NCI-H1436 (cell line): ENCODE measurements at regions not wholly inside any gene's neighbourhood (a gene's known extent, or its start where the extent isn't known, plus 50 kb on each side); places are given as distances from the start of the nearest gene placed in this dataset.

Source experiments
- DNase-seq: peaks from one replicate; lab custom pipeline; 2025; lab: John Stamatoyannopoulos, UW

- no peak for DNase-seq
Observed at GRCh38 chr7:39888171-39888853, 61.7 kb upstream of the CDK13 start.

GRCh38 chr7:39890411-39890810 is 59.6 kb upstream of the CDK13 start:
- no peak for DNase-seq

- no peak for DNase-seq
Observed at GRCh38 chr7:39891894-39892293, 58.2 kb upstream of the CDK13 start.

- DNase-seq, result no peak
Observed at GRCh38 chr7:39892361-39892760, 57.7 kb upstream of the CDK13 start.

GRCh38 chr7:39894904-39895303 is 55.2 kb upstream of the CDK13 start:
- no peak for DNase-seq

GRCh38 chr7:39896840-39897239 is 53.2 kb upstream of the CDK13 start:
- no peak for DNase-seq

GRCh38 chr7:39898867-39899266 is 51.2 kb upstream of the CDK13 start:
- DNase-seq, result no peak
